ENCODE measurements at regions not wholly inside any gene's neighbourhood (a gene's known extent, or its start where the extent isn't known, plus 50 kb on each side); places are given as distances from the start of the nearest gene placed in this dataset.

- TF ChIP-seq CTCF (IDR thresholded peaks at IDR 0.05; ENCODE audit: low read depth, low read length) = no peak
- TF ChIP-seq EZH2phosphoT487 (IDR thresholded peaks at IDR 0.05; ENCODE audit: low read depth) = no peak
Observed at GRCh38 chr11:45507916-45508315, 157.5 kb downstream of the CHST1 start.

All from OCI-LY3 (cell line).